ENCODE measurements at regions not wholly inside any gene's neighbourhood (a gene's known extent, or its start where the extent isn't known, plus 50 kb on each side); places are given as distances from the start of the nearest gene placed in this dataset.

DNA sequence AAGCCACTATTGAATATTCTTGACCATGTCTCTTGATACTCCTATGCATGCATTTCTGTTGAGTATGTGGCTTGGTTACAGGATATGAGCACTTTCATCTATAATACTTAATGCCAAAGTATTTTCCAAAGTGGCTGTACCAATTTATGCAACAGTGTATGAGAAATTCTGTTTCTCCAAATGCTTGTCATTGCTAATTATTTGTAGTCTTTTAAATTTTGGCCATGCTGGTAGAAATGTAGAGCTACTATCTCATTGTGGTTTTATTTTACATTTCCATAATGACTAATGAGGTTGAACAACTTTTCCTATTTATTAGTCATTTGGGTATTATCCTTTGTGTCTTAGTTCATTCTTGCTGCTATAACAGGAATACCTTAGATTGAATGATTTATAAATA lies 71.4 kb upstream of the TSPAN2 start:
- H2BK12ac ChIP-seq (ENCODE audit: low read depth, low read length) = no peak overlapping the region
- ChIA-PET POLR2A (ENCODE audit: partially characterized antibody) (no interaction called here), CTCF (ENCODE audit: partially characterized antibody) (no interaction called here)
- no peaks in the 10 kb centered on the region for H3K79me1 ChIP-seq (ENCODE audit: low read depth, low read length)
- H3K4me3 ChIP-seq (ENCODE audit: extremely low read depth in 1 of 4, insufficient read depth in 2 of 4, low read depth in 3 of 4, low read length in 4 of 4) = no peak overlapping the region
- H3K9ac ChIP-seq (replicated peaks in 1 of 4; ENCODE audit: extremely low read depth in 1 of 4, low read depth in 3 of 4, low read length in 3 of 4) = no peak overlapping the region
- H3K23ac ChIP-seq (ENCODE audit: insufficient read length) = no peak overlapping the region
- H3K4me2 ChIP-seq (ENCODE audit: insufficient read depth in 1 of 2, low read depth in 2 of 2, low read length in 2 of 2) = no peak overlapping the region
- no peak overlapping the region for H2AK5ac ChIP-seq (ENCODE audit: low read depth, low read length)
- no peak overlapping the region for H2BK5ac ChIP-seq (ENCODE audit: low read depth, low read length)
- no peaks in the 10 kb centered on the region; the same call in 1 of the 2 replicates for H3K23me2 ChIP-seq (ENCODE audit: low read depth, low read length)
- no peaks in the 10 kb centered on the region for H3K9me3 ChIP-seq (ENCODE audit: insufficient read depth in 2 of 2, low read depth in 1 of 2, low read length in 1 of 2)
- H4K20me1 ChIP-seq (replicated peaks in 1 of 2; ENCODE audit: control insufficient read depth in 1 of 2, insufficient read depth in 2 of 2, low read length in 2 of 2) = no peaks in the 10 kb centered on the region
- no peak overlapping the region for H3K18ac ChIP-seq (ENCODE audit: extremely low read depth, low read length)
- H4K5ac ChIP-seq (ENCODE audit: insufficient read length, low read depth, low read length) = no peak overlapping the region
- no peak for FAIRE-seq
- H3K36me3 ChIP-seq (ENCODE audit: control insufficient read depth in 2 of 4, insufficient read depth in 4 of 4, low read length in 3 of 4) = no peaks in the 10 kb centered on the region
- H2AFZ ChIP-seq (ENCODE audit: low read length) = no peak overlapping the region
- TF ChIP-seq HDAC2 (IDR thresholded peaks at IDR 0.05; ENCODE audit: borderline replicate concordance in 1 of 2, low read depth in 2 of 2, low read length in 2 of 2) (no peak), YY1 (IDR thresholded peaks at IDR 0.05; ENCODE audit: low read depth, low read length) (no peak), SAP30 (IDR thresholded peaks at IDR 0.05; ENCODE audit: insufficient read depth, insufficient replicate concordance, low read length) (no peak), SIN3A (conservative IDR thresholded peaks at IDR 0.05 in 1 of 2, IDR thresholded peaks at IDR 0.05 in 1 of 2; ENCODE audit: low read depth in 1 of 2, low read length in 2 of 2) (no peak), EGR1 (IDR thresholded peaks at IDR 0.05; ENCODE audit: borderline replicate concordance, low read depth, low read length) (no peak), SP1 (IDR thresholded peaks at IDR 0.05; ENCODE audit: low read depth, low read length) (no peak), TEAD4 (IDR thresholded peaks at IDR 0.05; ENCODE audit: low read depth, low read length) (no peak), KDM4A (IDR thresholded peaks at IDR 0.05; ENCODE audit: low read depth, low read length, severe bottlenecking) (no peak), BRCA1 (IDR thresholded peaks at IDR 0.05; ENCODE audit: low read depth, low read length) (no peak), MAX (IDR thresholded peaks at IDR 0.05) (no peak), RAD21 (IDR thresholded peaks at IDR 0.05 in 1 of 2, conservative IDR thresholded peaks at IDR 0.05 in 1 of 2; ENCODE audit: low read depth in 2 of 2, low read length in 2 of 2) (no peak), CBX5 (IDR thresholded peaks at IDR 0.05; ENCODE audit: low read depth, low read length) (no peak), TAF7 (optimal IDR thresholded peaks at IDR 0.05; ENCODE audit: borderline replicate concordance, low read depth, low read length) (no peak)
- no peak overlapping the region for H4K91ac ChIP-seq (replicated peaks; ENCODE audit: insufficient read length, low read length)
- no peak overlapping the region for H3K14ac ChIP-seq (ENCODE audit: insufficient read length)
- no peak overlapping the region for H3K27ac ChIP-seq (ENCODE audit: low read depth, low read length)
- no peak for DNase-seq (ENCODE audit: low read depth in 1 of 2, low spot score in 2 of 2)
- no peaks in the 10 kb centered on the region for H3K4me1 ChIP-seq (replicated peaks in 1 of 4; ENCODE audit: control insufficient read depth in 3 of 4, insufficient read depth in 4 of 4, low read length in 3 of 4)
- H3K4ac ChIP-seq (replicated peaks; ENCODE audit: insufficient read length, low read depth, low read length) = no peak overlapping the region
- no peak overlapping the region for H4K8ac ChIP-seq (ENCODE audit: extremely low read depth, insufficient read depth, low read length)
- H2BK15ac ChIP-seq (ENCODE audit: low read length) = no peak overlapping the region
- no peaks in the 10 kb centered on the region for H3K27me3 ChIP-seq (replicated peaks in 1 of 4; ENCODE audit: control insufficient read depth in 3 of 4, extremely low read depth in 1 of 4, insufficient read depth in 3 of 4, low read length in 3 of 4)
- no peak overlapping the region for H3K56ac ChIP-seq (replicated peaks; ENCODE audit: insufficient read length, low read depth, low read length)
- no peaks in the 10 kb centered on the region for H3K79me2 ChIP-seq (ENCODE audit: control insufficient read depth in 1 of 2, insufficient read depth in 2 of 2, low read length in 2 of 2)
- no peak overlapping the region for H2BK20ac ChIP-seq (ENCODE audit: low read length)
- H2BK120ac ChIP-seq (replicated peaks; ENCODE audit: low read depth, low read length) = no peak overlapping the region

Data from H1 (cell line).